ENCODE measurements at regions not wholly inside any gene's neighbourhood (a gene's known extent, or its start where the extent isn't known, plus 50 kb on each side); places are given as distances from the start of the nearest gene placed in this dataset.
A peak's percentile ranks its signal among the peaks of the same experiment; 100 is the strongest.

DNA sequence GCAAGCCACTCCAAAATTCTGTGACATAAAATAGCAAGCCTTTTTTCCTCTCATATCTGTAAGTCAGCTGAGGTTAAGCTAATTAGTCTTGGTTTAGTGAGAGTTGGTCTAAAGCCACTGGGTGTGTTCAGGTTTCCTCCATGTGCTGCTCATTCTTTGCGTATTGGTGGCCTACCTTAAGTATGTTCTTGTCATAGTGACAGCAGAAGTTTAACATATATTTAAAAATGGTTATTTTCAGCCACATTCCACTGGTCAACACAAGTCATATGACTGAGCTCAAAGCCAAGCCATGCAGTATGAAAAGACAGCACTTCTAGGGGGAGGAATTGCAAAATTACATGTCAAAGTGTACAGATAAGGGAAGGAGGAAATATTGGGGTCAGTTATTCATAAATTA lies 100.5 kb upstream of the FGF10 start:
- H3K9ac ChIP-seq (replicated peaks in 1 of 4; ENCODE audit: extremely low read depth in 1 of 4, low read depth in 3 of 4, low read length in 3 of 4) = no peak overlapping the region
- no peak overlapping the region for H2BK20ac ChIP-seq (ENCODE audit: low read length)
- no peak overlapping the region for H3K27ac ChIP-seq (ENCODE audit: low read depth, low read length)
- no peaks in the 10 kb centered on the region for H3K27me3 ChIP-seq (replicated peaks in 1 of 4; ENCODE audit: control insufficient read depth in 3 of 4, extremely low read depth in 1 of 4, insufficient read depth in 3 of 4, low read length in 3 of 4)
- H3K56ac ChIP-seq (replicated peaks; ENCODE audit: insufficient read length, low read depth, low read length) = no peak overlapping the region
- H3K9me3 ChIP-seq (ENCODE audit: insufficient read depth in 2 of 2, low read depth in 1 of 2, low read length in 1 of 2) = no peaks in the 10 kb centered on the region
- H2BK15ac ChIP-seq (ENCODE audit: low read length) = no peak overlapping the region
- no peak overlapping the region for H2BK5ac ChIP-seq (ENCODE audit: low read depth, low read length)
- DNase-seq (ENCODE audit: low read depth in 1 of 2, low spot score in 2 of 2) = no peak
- no peaks in the 10 kb centered on the region for H3K23me2 ChIP-seq (ENCODE audit: low read depth, low read length)
- no peaks in the 10 kb centered on the region for H3K4me1 ChIP-seq (replicated peaks in 1 of 4; ENCODE audit: control insufficient read depth in 3 of 4, insufficient read depth in 4 of 4, low read length in 3 of 4)
- no peaks in the 10 kb centered on the region for H3K79me2 ChIP-seq (ENCODE audit: control insufficient read depth in 1 of 2, insufficient read depth in 2 of 2, low read length in 2 of 2)
- no peak overlapping the region for H3K4ac ChIP-seq (replicated peaks; ENCODE audit: insufficient read length, low read depth, low read length)
- H3K18ac ChIP-seq (ENCODE audit: extremely low read depth, low read length) = no peak overlapping the region
- H4K8ac ChIP-seq (ENCODE audit: extremely low read depth, insufficient read depth, low read length) = no peak overlapping the region
- no peak overlapping the region for H2AFZ ChIP-seq (ENCODE audit: low read length)
- no peak overlapping the region for H3K14ac ChIP-seq (ENCODE audit: insufficient read length)
- TF ChIP-seq CBX5 (IDR thresholded peaks at IDR 0.05; ENCODE audit: low read depth, low read length) (no peak), SIN3A (conservative IDR thresholded peaks at IDR 0.05 in 1 of 2, IDR thresholded peaks at IDR 0.05 in 1 of 2; ENCODE audit: low read depth in 1 of 2, low read length in 2 of 2) (no peak), RXRA (IDR thresholded peaks at IDR 0.05; ENCODE audit: insufficient read depth, low read depth, low read length) (no peak), CBX8 (IDR thresholded peaks at IDR 0.05; ENCODE audit: borderline replicate concordance, low read depth, low read length) (no peak), JUND (IDR thresholded peaks at IDR 0.05; ENCODE audit: low read length) (no peak), MAFK (IDR thresholded peaks at IDR 0.05; ENCODE audit: low read depth, low read length) (no peak), SUZ12 (IDR thresholded peaks at IDR 0.05; ENCODE audit: low read length) (no peak)
- TF ChIP-seq, protein P1, sequence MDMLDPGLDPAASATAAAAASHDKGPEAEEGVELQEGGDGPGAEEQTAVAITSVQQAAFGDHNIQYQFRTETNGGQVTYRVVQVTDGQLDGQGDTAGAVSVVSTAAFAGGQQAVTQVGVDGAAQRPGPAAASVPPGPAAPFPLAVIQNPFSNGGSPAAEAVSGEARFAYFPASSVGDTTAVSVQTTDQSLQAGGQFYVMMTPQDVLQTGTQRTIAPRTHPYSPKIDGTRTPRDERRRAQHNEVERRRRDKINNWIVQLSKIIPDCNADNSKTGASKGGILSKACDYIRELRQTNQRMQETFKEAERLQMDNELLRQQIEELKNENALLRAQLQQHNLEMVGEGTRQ (IDR thresholded peaks at IDR 0.05; ENCODE audit: low read length) = no peak
- TF ChIP-seq, protein P2, sequence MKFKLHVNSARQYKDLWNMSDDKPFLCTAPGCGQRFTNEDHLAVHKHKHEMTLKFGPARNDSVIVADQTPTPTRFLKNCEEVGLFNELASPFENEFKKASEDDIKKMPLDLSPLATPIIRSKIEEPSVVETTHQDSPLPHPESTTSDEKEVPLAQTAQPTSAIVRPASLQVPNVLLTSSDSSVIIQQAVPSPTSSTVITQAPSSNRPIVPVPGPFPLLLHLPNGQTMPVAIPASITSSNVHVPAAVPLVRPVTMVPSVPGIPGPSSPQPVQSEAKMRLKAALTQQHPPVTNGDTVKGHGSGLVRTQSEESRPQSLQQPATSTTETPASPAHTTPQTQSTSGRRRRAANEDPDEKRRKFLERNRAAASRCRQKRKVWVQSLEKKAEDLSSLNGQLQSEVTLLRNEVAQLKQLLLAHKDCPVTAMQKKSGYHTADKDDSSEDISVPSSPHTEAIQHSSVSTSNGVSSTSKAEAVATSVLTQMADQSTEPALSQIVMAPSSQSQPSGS (IDR thresholded peaks at IDR 0.05; ENCODE audit: low read length) = no peak
- H4K91ac ChIP-seq (replicated peaks; ENCODE audit: insufficient read length, low read length) = no peak overlapping the region
- H2BK12ac ChIP-seq (ENCODE audit: low read depth, low read length) = no peak overlapping the region
- no peaks in the 10 kb centered on the region for H3K36me3 ChIP-seq (ENCODE audit: control insufficient read depth in 2 of 4, insufficient read depth in 4 of 4, low read length in 3 of 4)
- POLR2A ChIA-PET (ENCODE audit: partially characterized antibody) = interaction anchor here (1.1 kb wide), 1 partner anchor 14 kb away, joined by 3 read pairs; no protein-coding TSS in a partner anchor
- H3K4me2 ChIP-seq (ENCODE audit: insufficient read depth in 1 of 2, low read depth in 2 of 2, low read length in 2 of 2) = no peak overlapping the region
- FAIRE-seq = no peak
- no peaks in the 10 kb centered on the region for H4K20me1 ChIP-seq (replicated peaks in 1 of 2; ENCODE audit: control insufficient read depth in 1 of 2, insufficient read depth in 2 of 2, low read length in 2 of 2)
- no peak overlapping the region for H3K4me3 ChIP-seq (ENCODE audit: extremely low read depth in 1 of 4, insufficient read depth in 2 of 4, low read depth in 3 of 4, low read length in 4 of 4)
- peak overlapping the region; percentile 43 for H2BK120ac ChIP-seq (replicated peaks; ENCODE audit: low read depth, low read length)
- H3K79me1 ChIP-seq (ENCODE audit: low read depth, low read length) = no peaks in the 10 kb centered on the region
- CTCF ChIA-PET (ENCODE audit: partially characterized antibody) = interaction anchor here (0.7 to 1.3 kb wide), 4 partner anchors 9 to 99 kb away, joined by 3 to 5 read pairs (median 4); no protein-coding TSS in a partner anchor
- no peak overlapping the region for H2AK5ac ChIP-seq (ENCODE audit: low read depth, low read length)
- 90% methylated on average over 1 of the region's 1 CpG; no CpG with 5 or more reads in 1 of the 2 experiments for WGBS, 2 experiments (ENCODE audit: extremely low coverage in 1 of 2, insufficient coverage in 1 of 2, insufficient read length in 1 of 2, insufficient replicate concordance in 2 of 2, low coverage in 1 of 2, low lambda C conversion rate in 2 of 2, missing lambda C conversion rate in 1 of 2)
- no peak overlapping the region for H4K5ac ChIP-seq (ENCODE audit: insufficient read length, low read depth, low read length)
- no peak overlapping the region for H3K23ac ChIP-seq (ENCODE audit: insufficient read length)

Data from H1 (cell line).